ENCODE measurements at regions not wholly inside any gene's neighbourhood (a gene's known extent, or its start where the extent isn't known, plus 50 kb on each side); places are given as distances from the start of the nearest gene placed in this dataset.

GRCh38 chr7:112881-113280 is 79.5 kb upstream of the FAM20C start:
- TF ChIP-seq EP300 (IDR thresholded peaks at IDR 0.05; ENCODE audit: borderline replicate concordance) = no peak
- no peak for TF ChIP-seq FOXM1 (IDR thresholded peaks at IDR 0.05; ENCODE audit: borderline replicate concordance, low read depth)
- no peak for TF ChIP-seq NFIC (IDR thresholded peaks at IDR 0.05)
- no peak for TF ChIP-seq MAX (IDR thresholded peaks at IDR 0.05)
- no peak for TF ChIP-seq TEAD4 (IDR thresholded peaks at IDR 0.05)
- no peak for TF ChIP-seq CEBPB (IDR thresholded peaks at IDR 0.05)
- no peak for TF ChIP-seq TAF1 (IDR thresholded peaks at IDR 0.05; ENCODE audit: low read depth)
- no peak for TF ChIP-seq CREB1 (IDR thresholded peaks at IDR 0.05; ENCODE audit: low read depth)
- TF ChIP-seq REST (IDR thresholded peaks at IDR 0.05; ENCODE audit: low read depth) = no peak
- TF ChIP-seq USF1 (IDR thresholded peaks at IDR 0.05) = no peak
- TF ChIP-seq RAD21 (IDR thresholded peaks at IDR 0.05; ENCODE audit: low read depth) = no peak
- no peak for TF ChIP-seq ZBTB7A (IDR thresholded peaks at IDR 0.05; ENCODE audit: low read depth)
- TF ChIP-seq EGR1 (IDR thresholded peaks at IDR 0.05) = no peak

GRCh38 chr7:115274-115911 is 77.0 kb upstream of the FAM20C start:
- no peak for TF ChIP-seq NFIC (IDR thresholded peaks at IDR 0.05)
- no peak for TF ChIP-seq TAF1 (IDR thresholded peaks at IDR 0.05; ENCODE audit: low read depth)
- no peak for TF ChIP-seq CREB1 (IDR thresholded peaks at IDR 0.05; ENCODE audit: low read depth)

GRCh38 chr7:116188-116981 is 76.0 kb upstream of the FAM20C start:
- TF ChIP-seq FOXM1 (IDR thresholded peaks at IDR 0.05; ENCODE audit: borderline replicate concordance, low read depth) (no peak), REST (IDR thresholded peaks at IDR 0.05; ENCODE audit: low read depth) (no peak), RAD21 (IDR thresholded peaks at IDR 0.05; ENCODE audit: low read depth) (no peak), EGR1 (IDR thresholded peaks at IDR 0.05) (no peak), YY1 (IDR thresholded peaks at IDR 0.05; ENCODE audit: low read depth) (no peak), NFIC (IDR thresholded peaks at IDR 0.05) (no peak), MAX (IDR thresholded peaks at IDR 0.05) (no peak), ZBTB7A (IDR thresholded peaks at IDR 0.05; ENCODE audit: low read depth) (no peak), CEBPB (IDR thresholded peaks at IDR 0.05) (no peak), CREB1 (IDR thresholded peaks at IDR 0.05; ENCODE audit: low read depth) (no peak), TCF12 (IDR thresholded peaks at IDR 0.05; ENCODE audit: low read depth) (no peak), EP300 (IDR thresholded peaks at IDR 0.05; ENCODE audit: borderline replicate concordance) (no peak), TEAD4 (IDR thresholded peaks at IDR 0.05) (no peak), USF1 (IDR thresholded peaks at IDR 0.05) (no peak), TAF1 (IDR thresholded peaks at IDR 0.05; ENCODE audit: low read depth) (no peak)

- TF ChIP-seq EP300 (IDR thresholded peaks at IDR 0.05; ENCODE audit: borderline replicate concordance) = no peak
- no peak for TF ChIP-seq USF1 (IDR thresholded peaks at IDR 0.05)
Observed at GRCh38 chr7:117836-118614, 74.3 kb upstream of the FAM20C start.
